PC-9 (cell line): ENCODE measurements at regions not wholly inside any gene's neighbourhood (a gene's known extent, or its start where the extent isn't known, plus 50 kb on each side); places are given as distances from the start of the nearest gene placed in this dataset.

Experiments
- BruUV-seq: library from RNA; stranded (reverse); fragments of 400-500 nt; replicated peaks from 2 replicates; lab custom pipeline; 2021; lab: Mats Ljungman, UMichigan
- CTCF ChIA-PET: fragments of 300-600 bp; sonication (Branson Sonifier 250); formaldehyde crosslinking; loops from one replicate; lab custom pipeline; 2022; ENCODE audit warnings: antibody characterized with exemption; lab: Charles Lee
- POLR2A ChIA-PET: fragments of 300-600 bp; sonication (Branson Sonifier 250); formaldehyde crosslinking; loops from one replicate; lab custom pipeline; 2022; ENCODE audit warnings: antibody characterized with exemption; ENCODE audit not compliant: unreplicated experiment; lab: Charles Lee
- DNase-seq, 2 experiments: peaks; one replicate each; pipeline versions ENCODE4 v3.0.0 to v3.0.0-alpha.2; 2015 to 2022; ENCODE audit warnings: mixed read lengths in 1 of 2
- H2AFZ ChIP-seq: fragments of 200-600 bp; sonication (generic); 2 replicates; pipeline ENCODE4 v1.8.1; 2017; ENCODE audit warnings: antibody characterized with exemption
- H3F3A ChIP-seq: fragments of 200-600 bp; sonication (generic); 2 replicates; pipeline ENCODE4 v1.8.1; 2017; ENCODE audit warnings: antibody characterized with exemption, mild to moderate bottlenecking, low read depth; ENCODE audit not compliant: insufficient read depth
- H3K27ac ChIP-seq: fragments of 200-600 bp; sonication (generic); 2 replicates; pipeline ENCODE4 v1.6.1; 2016; ENCODE audit warnings: mixed run types
- H3K27me3 ChIP-seq: fragments of 200-600 bp; sonication (generic); 2 replicates; pipeline ENCODE4 v1.6.1; 2016; ENCODE audit warnings: low read depth, mixed run types; ENCODE audit not compliant: insufficient read depth
- H3K36me3 ChIP-seq: fragments of 200-600 bp; sonication (generic); 2 replicates; pipeline ENCODE4 v1.6.1; 2016; ENCODE audit warnings: low read depth, mixed run types
- H3K4me1 ChIP-seq: fragments of 200-600 bp; sonication (generic); replicated peaks from 2 replicates; pipeline ENCODE4 v1.6.1; 2016; ENCODE audit warnings: mixed run types; ENCODE audit not compliant: insufficient read depth
- H3K4me2 ChIP-seq: fragments of 200-600 bp; sonication (generic); 2 replicates; pipeline ENCODE4 v1.6.1; 2017; ENCODE audit warnings: mixed run types
- H3K4me3 ChIP-seq: fragments of 200-600 bp; sonication (generic); 2 replicates; pipeline ENCODE4 v1.6.1; 2016; ENCODE audit warnings: mixed run types
- H3K79me2 ChIP-seq: fragments of 200-600 bp; sonication (generic); 2 replicates; pipeline ENCODE4 v1.6.1; 2017; ENCODE audit warnings: low read depth, mixed run types
- H3K9me2 ChIP-seq: fragments of 200-600 bp; sonication (generic); 2 replicates; pipeline ENCODE4 v1.8.1; 2017; ENCODE audit warnings: mild to moderate bottlenecking; ENCODE audit not compliant: insufficient read depth
- H3K9me3 ChIP-seq: fragments of 200-600 bp; sonication (generic); 2 replicates; pipeline ENCODE4 v1.8.1; 2016; ENCODE audit warnings: low read depth; ENCODE audit not compliant: insufficient read depth
- H4K20me1 ChIP-seq: fragments of 200-600 bp; sonication (generic); 2 replicates; pipeline ENCODE4 v1.8.1; 2017; ENCODE audit not compliant: insufficient read depth
- EZH2 ChIP-seq: fragments of 200-600 bp; sonication (generic); IDR thresholded peaks from 2 replicates; pipeline ENCODE4 v1.8.0; 2017; ENCODE audit warnings: antibody characterized with exemption, low read depth
- intact Hi-C: fragments of 100-400 bp; cut with micrococcal nuclease; formaldehyde crosslinking; loops from one replicate; pipeline ENCODE4 v1.10.0; 2022; ENCODE audit not compliant: unreplicated experiment
- TF ChIP-seq, protein P1 (sequence below): fragments of 200-600 bp; sonication (generic); conservative IDR thresholded peaks from 2 replicates; pipeline ENCODE4 v1.6.1; 2017; ENCODE audit warnings: mixed run types, antibody characterized with exemption, mild to moderate bottlenecking, moderate library complexity

DNA sequence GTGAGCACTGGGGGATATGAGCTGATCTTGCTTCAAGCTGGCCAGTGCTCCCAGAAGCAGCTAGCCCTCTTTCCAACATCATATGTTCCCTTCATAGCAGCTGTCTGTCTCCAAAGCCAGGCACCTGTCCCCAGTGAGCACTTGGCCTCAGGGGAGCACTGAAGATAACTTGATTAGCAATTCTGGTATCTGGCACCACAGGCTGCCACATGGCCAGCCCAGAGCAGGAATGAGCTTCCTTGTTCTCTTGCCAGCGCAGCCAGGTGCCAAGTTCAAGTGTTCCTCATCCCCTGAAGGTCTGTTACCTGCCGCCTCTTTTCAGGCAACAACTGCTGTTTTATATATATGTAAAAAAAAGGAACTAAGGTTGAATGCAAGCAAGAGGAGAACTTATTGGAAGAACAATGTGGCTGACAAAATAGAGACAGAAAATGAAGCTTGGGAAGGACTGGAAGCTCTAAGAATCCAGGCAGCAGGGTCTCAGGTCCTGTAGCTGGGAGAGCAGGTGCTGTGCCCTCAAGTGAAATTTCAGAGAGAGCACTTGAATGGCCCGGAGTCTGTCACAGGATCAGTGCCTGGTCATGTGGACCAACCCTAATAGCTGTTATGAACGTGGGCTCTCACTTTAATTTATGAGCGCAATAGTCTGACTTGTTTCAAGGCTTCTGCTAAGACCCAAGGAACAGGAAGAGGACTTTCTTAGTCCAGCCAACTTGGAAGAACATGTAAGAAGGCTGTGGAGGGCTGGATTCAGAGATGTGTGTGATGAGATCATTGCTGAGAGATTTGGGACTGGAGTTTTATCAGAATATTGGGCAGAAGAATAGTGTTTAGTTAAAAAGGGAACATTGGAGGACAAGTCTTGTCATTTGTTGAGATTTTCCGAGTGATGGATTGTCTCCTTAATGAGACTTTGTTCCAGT, 267.2 kb downstream of the GLRX3 start:
- DNase-seq = no peak
- no peaks in the 10 kb centered on the region for H3K9me3 ChIP-seq
- ChIA-PET POLR2A (no interaction called here), CTCF (no interaction called here)
- no peak overlapping the region for H3K4me3 ChIP-seq
- no peaks in the 10 kb centered on the region for H4K20me1 ChIP-seq
- no peaks in the 10 kb centered on the region for H3K79me2 ChIP-seq
- H3K36me3 ChIP-seq = no peaks in the 10 kb centered on the region
- no peak overlapping the region for H3K4me2 ChIP-seq
- no peaks in the 10 kb centered on the region for H3K9me2 ChIP-seq
- BruUV-seq = no TSS peak
- no peak overlapping the region for H3K27ac ChIP-seq
- no peaks in the 10 kb centered on the region for H3F3A ChIP-seq
- H3K27me3 ChIP-seq = no peaks in the 10 kb centered on the region
- H2AFZ ChIP-seq = no peak overlapping the region
- intact Hi-C loops = no loop called here
- TF ChIP-seq, protein P1, sequence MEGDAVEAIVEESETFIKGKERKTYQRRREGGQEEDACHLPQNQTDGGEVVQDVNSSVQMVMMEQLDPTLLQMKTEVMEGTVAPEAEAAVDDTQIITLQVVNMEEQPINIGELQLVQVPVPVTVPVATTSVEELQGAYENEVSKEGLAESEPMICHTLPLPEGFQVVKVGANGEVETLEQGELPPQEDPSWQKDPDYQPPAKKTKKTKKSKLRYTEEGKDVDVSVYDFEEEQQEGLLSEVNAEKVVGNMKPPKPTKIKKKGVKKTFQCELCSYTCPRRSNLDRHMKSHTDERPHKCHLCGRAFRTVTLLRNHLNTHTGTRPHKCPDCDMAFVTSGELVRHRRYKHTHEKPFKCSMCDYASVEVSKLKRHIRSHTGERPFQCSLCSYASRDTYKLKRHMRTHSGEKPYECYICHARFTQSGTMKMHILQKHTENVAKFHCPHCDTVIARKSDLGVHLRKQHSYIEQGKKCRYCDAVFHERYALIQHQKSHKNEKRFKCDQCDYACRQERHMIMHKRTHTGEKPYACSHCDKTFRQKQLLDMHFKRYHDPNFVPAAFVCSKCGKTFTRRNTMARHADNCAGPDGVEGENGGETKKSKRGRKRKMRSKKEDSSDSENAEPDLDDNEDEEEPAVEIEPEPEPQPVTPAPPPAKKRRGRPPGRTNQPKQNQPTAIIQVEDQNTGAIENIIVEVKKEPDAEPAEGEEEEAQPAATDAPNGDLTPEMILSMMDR = no peak
- TF ChIP-seq EZH2 = no peak
- no peaks in the 10 kb centered on the region for H3K4me1 ChIP-seq

DNA sequence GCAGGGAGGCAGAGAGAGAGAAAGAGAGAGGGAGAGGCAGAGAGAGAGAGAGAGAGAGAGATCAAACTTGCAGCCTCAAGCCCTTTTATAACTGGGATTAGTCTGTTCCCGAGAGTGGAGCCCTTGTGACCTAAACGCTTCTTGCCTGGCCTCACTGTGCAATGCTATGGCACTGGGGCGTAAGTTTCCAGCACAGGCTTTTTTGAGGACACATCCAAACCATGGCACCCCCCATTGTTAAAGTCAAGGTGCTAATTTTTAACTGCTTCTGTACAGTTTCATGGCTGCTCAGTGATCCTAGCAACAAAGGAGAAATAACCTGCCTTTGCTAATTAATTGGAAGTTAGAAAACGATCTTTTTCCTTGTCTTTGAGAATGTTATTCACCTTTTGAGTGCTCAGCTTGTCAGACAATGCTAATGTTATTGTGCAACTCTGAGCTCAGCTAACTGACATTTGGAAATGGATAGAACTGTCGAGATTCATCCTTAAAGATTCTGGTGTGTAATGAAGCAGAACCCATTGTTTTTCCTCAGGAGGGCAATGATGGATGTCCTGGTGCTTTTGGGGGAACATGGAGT, 268.4 kb downstream of the GLRX3 start:
- Histone ChIP-seq H3K27me3 (no peaks in the 10 kb centered on the region), H3K36me3 (no peaks in the 10 kb centered on the region), H3K4me3 (no peak overlapping the region), H4K20me1 (no peaks in the 10 kb centered on the region), H3F3A (no peaks in the 10 kb centered on the region), H3K4me1 (no peaks in the 10 kb centered on the region), H3K9me2 (no peaks in the 10 kb centered on the region), H3K9me3 (no peaks in the 10 kb centered on the region), H2AFZ (no peak overlapping the region), H3K27ac (no peak overlapping the region), H3K79me2 (no peaks in the 10 kb centered on the region), H3K4me2 (no peak overlapping the region)
- TF ChIP-seq, protein P1 = no peak
- TF ChIP-seq EZH2 = no peak
- ChIA-PET CTCF (no interaction called here), POLR2A (no interaction called here)
- intact Hi-C loops = no loop called here
- no peak for DNase-seq
- BruUV-seq = no TSS peak

DNA sequence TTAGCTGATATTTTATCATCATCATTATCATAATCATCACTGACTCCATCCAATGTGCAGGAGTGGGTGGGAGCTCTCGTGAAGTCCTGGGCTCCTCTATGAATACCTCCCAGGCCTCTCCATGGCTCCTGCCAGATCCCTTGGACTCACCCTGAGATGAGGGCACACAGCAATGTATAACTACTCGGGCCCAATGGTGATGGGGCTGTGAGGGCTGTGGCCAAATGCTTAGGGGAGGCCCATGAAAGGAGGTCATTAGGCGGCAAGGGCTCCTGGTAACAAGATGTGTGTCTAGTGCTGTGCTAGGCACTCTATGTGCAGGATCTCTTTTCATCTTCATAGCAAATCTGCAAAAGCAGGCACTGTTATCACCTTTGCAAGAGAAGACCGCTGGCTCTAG, 270.9 kb downstream of the GLRX3 start:
- DNase-seq = no peak
- Histone ChIP-seq H3K36me3 (no peaks in the 10 kb centered on the region), H3K9me2 (no peaks in the 10 kb centered on the region), H3K27me3 (no peaks in the 10 kb centered on the region), H4K20me1 (no peaks in the 10 kb centered on the region), H3K4me1 (no peaks in the 10 kb centered on the region), H3K9me3 (no peaks in the 10 kb centered on the region), H3F3A (no peaks in the 10 kb centered on the region), H2AFZ (no peak overlapping the region), H3K4me3 (no peak overlapping the region), H3K27ac (no peak overlapping the region), H3K4me2 (no peak overlapping the region), H3K79me2 (no peaks in the 10 kb centered on the region)
- intact Hi-C loops = no loop called here
- ChIA-PET POLR2A (no interaction called here), CTCF (no interaction called here)
- BruUV-seq = no TSS peak
- no peak for TF ChIP-seq EZH2
- TF ChIP-seq, protein P1 = no peak
